ENCODE measurements at regions not wholly inside any gene's neighbourhood (a gene's known extent, or its start where the extent isn't known, plus 50 kb on each side); places are given as distances from the start of the nearest gene placed in this dataset.

DNA sequence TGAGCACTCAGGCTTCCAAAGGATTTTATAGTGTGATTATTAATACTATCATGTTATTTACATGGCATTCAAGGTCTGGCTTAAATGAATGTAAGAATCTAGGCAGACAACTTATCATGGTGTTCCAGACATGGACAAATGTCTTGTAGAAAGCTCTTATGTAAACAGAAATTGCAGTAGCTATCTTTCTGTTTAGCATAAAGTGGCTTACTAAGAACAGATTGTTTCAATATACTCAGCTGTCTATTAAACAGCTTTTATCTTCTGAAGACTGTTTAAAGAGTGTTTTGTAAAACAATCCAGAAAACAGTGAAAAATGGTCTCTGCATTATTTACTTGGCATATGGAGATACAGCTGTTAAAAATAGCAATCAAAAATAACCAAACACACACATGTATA, 1061.8 kb upstream of the SEL1L start:
- ChIA-PET CTCF (no interaction called here), POLR2A (no interaction called here)
- ATAC-seq = no peak
- Histone ChIP-seq H3K4me3 (ENCODE audit: low read depth in 2 of 2, low read length in 2 of 2) (no peak overlapping the region), H3K27me3 (ENCODE audit: control insufficient read depth, insufficient read depth, low read length) (no peaks in the 10 kb centered on the region), H3K36me3 (ENCODE audit: control insufficient read depth, insufficient read depth, low read length) (no peaks in the 10 kb centered on the region), H3K27ac (ENCODE audit: low read length) (no peak overlapping the region), H3K9me3 (ENCODE audit: control insufficient read depth, insufficient read depth, low read depth, low read length) (no peaks in the 10 kb centered on the region), H3K4me1 (ENCODE audit: control insufficient read depth, insufficient read depth, low read length) (no peaks in the 10 kb centered on the region)
- in situ Hi-C loops (cut with HindIII; ENCODE audit: low pct_unique_long_range_greater_than_20kb, low sequenced_read_pairs) (no loop called here), intact Hi-C loops (cut with micrococcal nuclease; ENCODE audit: unreplicated experiment) (no loop called here)
- DNase-seq (ENCODE audit: low read depth, low spot score) = no peak
- TF ChIP-seq TCF7L2 (IDR thresholded peaks at IDR 0.05; ENCODE audit: low read depth, low read length) (no peak), SIN3A (IDR thresholded peaks at IDR 0.05; ENCODE audit: borderline replicate concordance, insufficient read depth, low read depth, low read length) (no peak), POLR2AphosphoS5 (IDR thresholded peaks at IDR 0.05; ENCODE audit: low read depth, low read length) (no peak)
- TF ChIP-seq, protein P1, sequence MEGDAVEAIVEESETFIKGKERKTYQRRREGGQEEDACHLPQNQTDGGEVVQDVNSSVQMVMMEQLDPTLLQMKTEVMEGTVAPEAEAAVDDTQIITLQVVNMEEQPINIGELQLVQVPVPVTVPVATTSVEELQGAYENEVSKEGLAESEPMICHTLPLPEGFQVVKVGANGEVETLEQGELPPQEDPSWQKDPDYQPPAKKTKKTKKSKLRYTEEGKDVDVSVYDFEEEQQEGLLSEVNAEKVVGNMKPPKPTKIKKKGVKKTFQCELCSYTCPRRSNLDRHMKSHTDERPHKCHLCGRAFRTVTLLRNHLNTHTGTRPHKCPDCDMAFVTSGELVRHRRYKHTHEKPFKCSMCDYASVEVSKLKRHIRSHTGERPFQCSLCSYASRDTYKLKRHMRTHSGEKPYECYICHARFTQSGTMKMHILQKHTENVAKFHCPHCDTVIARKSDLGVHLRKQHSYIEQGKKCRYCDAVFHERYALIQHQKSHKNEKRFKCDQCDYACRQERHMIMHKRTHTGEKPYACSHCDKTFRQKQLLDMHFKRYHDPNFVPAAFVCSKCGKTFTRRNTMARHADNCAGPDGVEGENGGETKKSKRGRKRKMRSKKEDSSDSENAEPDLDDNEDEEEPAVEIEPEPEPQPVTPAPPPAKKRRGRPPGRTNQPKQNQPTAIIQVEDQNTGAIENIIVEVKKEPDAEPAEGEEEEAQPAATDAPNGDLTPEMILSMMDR (IDR thresholded peaks at IDR 0.05) = no peak
- TF ChIP-seq, protein P2, sequence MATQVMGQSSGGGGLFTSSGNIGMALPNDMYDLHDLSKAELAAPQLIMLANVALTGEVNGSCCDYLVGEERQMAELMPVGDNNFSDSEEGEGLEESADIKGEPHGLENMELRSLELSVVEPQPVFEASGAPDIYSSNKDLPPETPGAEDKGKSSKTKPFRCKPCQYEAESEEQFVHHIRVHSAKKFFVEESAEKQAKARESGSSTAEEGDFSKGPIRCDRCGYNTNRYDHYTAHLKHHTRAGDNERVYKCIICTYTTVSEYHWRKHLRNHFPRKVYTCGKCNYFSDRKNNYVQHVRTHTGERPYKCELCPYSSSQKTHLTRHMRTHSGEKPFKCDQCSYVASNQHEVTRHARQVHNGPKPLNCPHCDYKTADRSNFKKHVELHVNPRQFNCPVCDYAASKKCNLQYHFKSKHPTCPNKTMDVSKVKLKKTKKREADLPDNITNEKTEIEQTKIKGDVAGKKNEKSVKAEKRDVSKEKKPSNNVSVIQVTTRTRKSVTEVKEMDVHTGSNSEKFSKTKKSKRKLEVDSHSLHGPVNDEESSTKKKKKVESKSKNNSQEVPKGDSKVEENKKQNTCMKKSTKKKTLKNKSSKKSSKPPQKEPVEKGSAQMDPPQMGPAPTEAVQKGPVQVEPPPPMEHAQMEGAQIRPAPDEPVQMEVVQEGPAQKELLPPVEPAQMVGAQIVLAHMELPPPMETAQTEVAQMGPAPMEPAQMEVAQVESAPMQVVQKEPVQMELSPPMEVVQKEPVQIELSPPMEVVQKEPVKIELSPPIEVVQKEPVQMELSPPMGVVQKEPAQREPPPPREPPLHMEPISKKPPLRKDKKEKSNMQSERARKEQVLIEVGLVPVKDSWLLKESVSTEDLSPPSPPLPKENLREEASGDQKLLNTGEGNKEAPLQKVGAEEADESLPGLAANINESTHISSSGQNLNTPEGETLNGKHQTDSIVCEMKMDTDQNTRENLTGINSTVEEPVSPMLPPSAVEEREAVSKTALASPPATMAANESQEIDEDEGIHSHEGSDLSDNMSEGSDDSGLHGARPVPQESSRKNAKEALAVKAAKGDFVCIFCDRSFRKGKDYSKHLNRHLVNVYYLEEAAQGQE (IDR thresholded peaks at IDR 0.05; ENCODE audit: insufficient read depth in 1 of 2, low read depth in 2 of 2, low read length in 1 of 2) = no peak
- BruUV-seq (replicated peaks) = no TSS peak

DNA sequence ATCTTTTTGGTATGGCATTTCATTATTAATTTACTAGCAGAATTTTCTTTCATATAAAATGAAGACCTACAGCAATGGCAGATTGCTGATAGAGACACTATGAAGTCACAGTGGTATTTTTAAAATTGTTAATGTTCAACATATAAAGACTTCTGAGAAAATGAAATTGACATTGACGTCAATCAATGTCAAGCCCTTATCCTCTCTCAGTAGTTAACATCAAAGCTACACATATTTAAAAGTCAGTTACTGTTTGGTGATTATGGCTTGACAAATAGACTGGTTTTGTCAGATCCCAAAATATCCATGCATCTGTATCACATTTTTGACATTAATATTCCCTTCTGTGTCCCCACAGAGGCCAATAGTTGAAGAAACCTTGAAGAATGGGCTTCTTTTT, 1069.1 kb upstream of the SEL1L start:
- ATAC-seq (no peak), DNase-seq (ENCODE audit: low read depth, low spot score) (no peak)
- CTCF ChIA-PET = no interaction called here

More for the DNA sequence above, 1069.1 kb upstream of the SEL1L start:
- Histone ChIP-seq H3K9me3 (ENCODE audit: control insufficient read depth, insufficient read depth, low read depth, low read length) (no peaks in the 10 kb centered on the region), H3K27ac (ENCODE audit: low read length) (no peak overlapping the region), H3K4me1 (ENCODE audit: control insufficient read depth, insufficient read depth, low read length) (no peaks in the 10 kb centered on the region), H3K4me3 (ENCODE audit: low read depth in 2 of 2, low read length in 2 of 2) (no peak overlapping the region), H3K36me3 (ENCODE audit: control insufficient read depth, insufficient read depth, low read length) (no peaks in the 10 kb centered on the region), H3K27me3 (ENCODE audit: control insufficient read depth, insufficient read depth, low read length) (no peaks in the 10 kb centered on the region)
- POLR2A ChIA-PET = no interaction called here
- TF ChIP-seq, protein P2 (IDR thresholded peaks at IDR 0.05; ENCODE audit: insufficient read depth in 1 of 2, low read depth in 2 of 2, low read length in 1 of 2) = no peak
- TF ChIP-seq SIN3A (IDR thresholded peaks at IDR 0.05; ENCODE audit: borderline replicate concordance, insufficient read depth, low read depth, low read length) = no peak
- TF ChIP-seq TCF7L2 (IDR thresholded peaks at IDR 0.05; ENCODE audit: low read depth, low read length) = no peak
- TF ChIP-seq, protein P1 (IDR thresholded peaks at IDR 0.05) = no peak
- no peak for TF ChIP-seq POLR2AphosphoS5 (IDR thresholded peaks at IDR 0.05; ENCODE audit: low read depth, low read length)
- intact Hi-C loops (cut with micrococcal nuclease; ENCODE audit: unreplicated experiment) (no loop called here), in situ Hi-C loops (cut with HindIII; ENCODE audit: low pct_unique_long_range_greater_than_20kb, low sequenced_read_pairs) (no loop called here)
- BruUV-seq (replicated peaks) = no TSS peak
